ENCODE measurements at regions not wholly inside any gene's neighbourhood (a gene's known extent, or its start where the extent isn't known, plus 50 kb on each side); places are given as distances from the start of the nearest gene placed in this dataset.

GRCh38 chr3:154987846-154988245 is 92.3 kb upstream of the MME start:
- 49 to 71% (median 62%) methylated on average over 1 of the region's 1 CpG for WGBS, 5 donors
- H3K27ac ChIP-seq, result no peak overlapping the region
- no peaks in the 10 kb centered on the region for H3K4me1 ChIP-seq
- TF ChIP-seq POLR2AphosphoS5 (IDR thresholded peaks at IDR 0.05), result no peak
- TF ChIP-seq POLR2A (IDR thresholded peaks at IDR 0.05), result no peak
- TF ChIP-seq EP300 (IDR thresholded peaks at IDR 0.05), result no peak
- TF ChIP-seq CTCF (IDR thresholded peaks at IDR 0.05), result no peak
- intact Hi-C loops (cut with DNase I; ENCODE audit: low total_unique reads), result no loop called here
- DNase-seq, result no peak
- no peak overlapping the region for H3K4me3 ChIP-seq
- H3K9me3 ChIP-seq, result no peaks in the 10 kb centered on the region
- H3K36me3 ChIP-seq, result no peaks in the 10 kb centered on the region
- no peaks in the 10 kb centered on the region for H3K27me3 ChIP-seq

- intact Hi-C loops (cut with DNase I; ENCODE audit: low total_unique reads), result no loop called here
- TF ChIP-seq POLR2A (IDR thresholded peaks at IDR 0.05), result no peak
- TF ChIP-seq POLR2AphosphoS5 (IDR thresholded peaks at IDR 0.05), result no peak
- no peak for TF ChIP-seq CTCF (IDR thresholded peaks at IDR 0.05)
- TF ChIP-seq EP300 (IDR thresholded peaks at IDR 0.05), result no peak
- no peak for DNase-seq
- H3K36me3 ChIP-seq, result no peaks in the 10 kb centered on the region
- H3K27me3 ChIP-seq, result no peaks in the 10 kb centered on the region
- H3K9me3 ChIP-seq, result no peaks in the 10 kb centered on the region
- 71 to 87% (median 76%) methylated on average over 1 of the region's 1 CpG for WGBS, 5 donors
- no peak overlapping the region for H3K4me3 ChIP-seq
- no peaks in the 10 kb centered on the region for H3K4me1 ChIP-seq
- H3K27ac ChIP-seq, result no peak overlapping the region
Measured at GRCh38 chr3:154981664-154982063, 98.5 kb upstream of the MME start.

GRCh38 chr3:154981201-154981600 is 98.9 kb upstream of the MME start:
- Histone ChIP-seq H3K4me1 (no peaks in the 10 kb centered on the region), H3K36me3 (no peaks in the 10 kb centered on the region), H3K9me3 (no peaks in the 10 kb centered on the region), H3K27ac (no peak overlapping the region), H3K27me3 (no peaks in the 10 kb centered on the region), H3K4me3 (no peak overlapping the region)
- no peak for TF ChIP-seq CTCF (IDR thresholded peaks at IDR 0.05)
- no peak for TF ChIP-seq POLR2A (IDR thresholded peaks at IDR 0.05)
- no peak for TF ChIP-seq EP300 (IDR thresholded peaks at IDR 0.05)
- no peak for TF ChIP-seq POLR2AphosphoS5 (IDR thresholded peaks at IDR 0.05)
- DNase-seq, result no peak
- intact Hi-C loops (cut with DNase I; ENCODE audit: low total_unique reads), result no loop called here

- no peaks in the 10 kb centered on the region for H3K9me3 ChIP-seq
- no peaks in the 10 kb centered on the region for H3K36me3 ChIP-seq
- no peak for DNase-seq
- no peaks in the 10 kb centered on the region for H3K4me1 ChIP-seq
- no peak overlapping the region for H3K4me3 ChIP-seq
- H3K27me3 ChIP-seq, result no peaks in the 10 kb centered on the region
- WGBS, 5 donors, result 78 to 92% (median 90%) methylated on average over 5 of the region's 5 CpGs
- TF ChIP-seq POLR2AphosphoS5 (IDR thresholded peaks at IDR 0.05) (no peak), CTCF (IDR thresholded peaks at IDR 0.05) (no peak), POLR2A (IDR thresholded peaks at IDR 0.05) (no peak), EP300 (IDR thresholded peaks at IDR 0.05) (no peak)
- intact Hi-C loops (cut with DNase I; ENCODE audit: low total_unique reads), result no loop called here
- H3K27ac ChIP-seq, result no peak overlapping the region
Measured at GRCh38 chr3:154979331-154979730, 100.8 kb upstream of the MME start.

All from stomach (tissue), 8 donors.